WTC11 (cell line): ENCODE measurements at regions not wholly inside any gene's neighbourhood (a gene's known extent, or its start where the extent isn't known, plus 50 kb on each side); places are given as distances from the start of the nearest gene placed in this dataset.

Experiments used
- ATAC-seq: fragments of 200-7000 bp; cut with Tn5 transposase; 2 replicates; pipeline ENCODE4 v1.10.0; 2021; ENCODE audit warnings: mild to moderate bottlenecking, moderate library complexity
- CTCF ChIA-PET: fragments of 300-600 bp; sonication (Branson Sonifier 250); formaldehyde crosslinking; loops from one replicate; lab custom pipeline; 2021; ENCODE audit warnings: antibody characterized with exemption; lab: Charles Lee
- POLR2A ChIA-PET: fragments of 350-600 bp; sonication (Branson Sonifier 250); formaldehyde crosslinking; loops from one replicate; lab custom pipeline; 2021; ENCODE audit warnings: antibody characterized with exemption; lab: Charles Lee
- DNase-seq: peaks from one replicate; pipeline ENCODE4 v3.0.0; 2021; ENCODE audit warnings: low spot score
- H3K27ac Mint-ChIP-seq: 2 replicates; pipeline ENCODE4 v1.8.0; 2021; ENCODE audit warnings: mixed read lengths
- H3K27me3 Mint-ChIP-seq: 2 replicates; pipeline ENCODE4 v1.8.0; 2021; ENCODE audit warnings: low read depth, mild to moderate bottlenecking, moderate library complexity, mixed read lengths
- H3K36me3 Mint-ChIP-seq: 2 replicates; pipeline ENCODE4 v1.8.0; 2021; ENCODE audit warnings: mixed read lengths
- H3K4me1 Mint-ChIP-seq: 2 replicates; pipeline ENCODE4 v1.8.0; 2022; ENCODE audit warnings: mixed read lengths
- H3K4me3 Mint-ChIP-seq: 2 replicates; pipeline ENCODE4 v1.8.0; 2021; ENCODE audit warnings: mild to moderate bottlenecking, moderate library complexity, mixed read lengths
- H3K9me3 Mint-ChIP-seq: 2 replicates; pipeline ENCODE4 v1.8.0; 2021; ENCODE audit warnings: mixed read lengths
- FOXK1 ChIP-seq: sonication (generic); formaldehyde crosslinking; IDR thresholded peaks from 2 replicates; pipeline ENCODE4 v1.8.0; 2022; ENCODE audit warnings: mild to moderate bottlenecking, moderate library complexity, missing genetic modification reagents
- MXD4 ChIP-seq: fragments of 250-450 bp; sonication (Bioruptor Pico); IDR thresholded peaks from 2 replicates; pipeline ENCODE4 v1.8.0; 2021; ENCODE audit warnings: mild to moderate bottlenecking, moderate library complexity, borderline replicate concordance
- OVOL2 ChIP-seq: fragments of 250-450 bp; sonication (Bioruptor Pico); IDR thresholded peaks from 2 replicates; pipeline ENCODE4 v1.9.0; 2021; ENCODE audit warnings: mild to moderate bottlenecking, borderline replicate concordance
- PRRX2 ChIP-seq: fragments of 250-450 bp; sonication (Bioruptor Pico); IDR thresholded peaks from 2 replicates; pipeline ENCODE4 v1.8.0; 2021; ENCODE audit warnings: mild to moderate bottlenecking
- RELA ChIP-seq: sonication (generic); formaldehyde crosslinking; IDR thresholded peaks from 2 replicates; pipeline ENCODE4 v1.8.1; 2022; ENCODE audit warnings: missing genetic modification reagents, mild to moderate bottlenecking, borderline replicate concordance
- SMAD3 ChIP-seq: sonication (generic); formaldehyde crosslinking; IDR thresholded peaks from 2 replicates; pipeline ENCODE4 v1.8.0; 2022; ENCODE audit warnings: missing genetic modification reagents, mild to moderate bottlenecking, borderline replicate concordance
- ZNF263 ChIP-seq: sonication (generic); formaldehyde crosslinking; IDR thresholded peaks from 2 replicates; pipeline ENCODE4 v1.8.1; 2022; ENCODE audit warnings: low read depth, mild to moderate bottlenecking, moderate library complexity, missing genetic modification reagents
- ZNF671 ChIP-seq: fragments of 250-450 bp; sonication (Bioruptor Pico); IDR thresholded peaks from 2 replicates; pipeline ENCODE4 v1.8.0; 2021; ENCODE audit warnings: mild to moderate bottlenecking
- TF ChIP-seq, protein P1 (sequence below): fragments of 250-450 bp; sonication (Bioruptor Pico); IDR thresholded peaks from 2 replicates; pipeline ENCODE4 v1.9.0; 2021; ENCODE audit warnings: moderate library complexity, mild to moderate bottlenecking, inconsistent platforms, borderline replicate concordance
- TF ChIP-seq, protein P2 (sequence below): sonication (generic); formaldehyde crosslinking; conservative IDR thresholded peaks from 2 replicates; pipeline ENCODE4 v1.8.1; 2022; ENCODE audit warnings: mild to moderate bottlenecking, missing genetic modification reagents
- TF ChIP-seq, protein P3 (sequence below): sonication (generic); formaldehyde crosslinking; IDR thresholded peaks from 2 replicates; pipeline ENCODE4 v1.8.1; 2023; ENCODE audit warnings: mild to moderate bottlenecking, moderate library complexity, missing genetic modification reagents
- TF ChIP-seq, protein P4 (sequence below): sonication (generic); formaldehyde crosslinking; IDR thresholded peaks from 2 replicates; pipeline ENCODE4 v1.8.0; 2023; ENCODE audit warnings: mild to moderate bottlenecking, missing genetic modification reagents

DNA sequence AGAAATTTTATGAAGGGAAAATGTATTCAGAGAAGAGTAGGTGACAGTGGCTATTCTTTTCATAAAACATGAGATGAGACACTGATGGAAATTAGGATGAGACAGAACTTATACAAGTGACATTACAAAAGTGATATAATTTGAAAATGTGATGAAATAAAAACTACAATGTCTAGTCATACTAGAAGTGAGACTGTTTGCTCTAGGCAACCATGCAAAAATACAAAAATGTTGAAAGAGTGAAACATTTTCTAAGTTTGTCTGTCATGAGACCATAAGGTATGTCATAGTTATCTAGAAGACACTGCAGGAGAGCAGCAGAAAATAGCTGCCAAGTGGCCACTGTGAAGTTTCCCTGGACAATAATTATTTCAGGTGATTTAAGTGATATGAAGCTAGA, 459.5 kb downstream of the DIPK2A start:
- H3K27me3 Mint-ChIP-seq: no peaks in the 10 kb centered on the region
- DNase-seq (no peak), ATAC-seq (no peak)
- ChIA-PET POLR2A (no interaction called here), CTCF (no interaction called here)
- H3K4me3 Mint-ChIP-seq: no peak overlapping the region
- peaks cover 9% of the 10 kb centered on the region for H3K4me1 Mint-ChIP-seq
- no peaks in the 10 kb centered on the region for H3K36me3 Mint-ChIP-seq
- peaks cover 3% of the 10 kb centered on the region; the same call in 1 of the 2 replicates for H3K9me3 Mint-ChIP-seq
- no peak overlapping the region for H3K27ac Mint-ChIP-seq
- no peak for TF ChIP-seq ZNF263 (CRISPR knock-in tag)
- TF ChIP-seq, protein P1, sequence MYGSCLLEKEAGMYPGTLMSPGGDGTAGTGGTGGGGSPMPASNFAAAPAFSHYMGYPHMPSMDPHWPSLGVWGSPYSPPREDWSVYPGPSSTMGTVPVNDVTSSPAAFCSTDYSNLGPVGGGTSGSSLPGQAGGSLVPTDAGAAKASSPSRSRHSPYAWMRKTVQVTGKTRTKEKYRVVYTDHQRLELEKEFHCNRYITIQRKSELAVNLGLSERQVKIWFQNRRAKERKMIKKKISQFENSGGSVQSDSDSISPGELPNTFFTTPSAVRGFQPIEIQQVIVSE (CRISPR knock-in tag): no peak
- no peak for TF ChIP-seq RELA
- TF ChIP-seq ZNF671 (CRISPR knock-in tag): no peak

DNA sequence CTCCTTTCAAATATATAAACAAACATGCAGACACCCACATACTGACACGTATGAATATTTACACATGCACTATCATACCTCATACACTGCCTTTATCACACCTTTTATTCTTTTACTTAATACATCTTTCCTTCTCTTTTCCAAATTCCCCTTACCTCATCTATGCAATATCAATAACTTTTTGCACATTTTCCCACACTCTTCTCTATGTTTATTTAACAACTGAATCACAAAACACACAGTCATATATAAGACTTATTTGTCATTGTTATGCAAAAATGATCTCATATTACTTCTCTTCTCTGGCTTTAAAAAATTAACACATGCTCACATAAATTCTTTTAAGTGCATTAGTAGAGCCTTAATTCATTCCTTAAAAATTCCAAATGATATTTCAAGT, 461.4 kb downstream of the DIPK2A start:
- no peak for ATAC-seq
- Mint-ChIP-seq H3K36me3 (no peaks in the 10 kb centered on the region), H3K4me3 (no peak overlapping the region), H3K27ac (no peak overlapping the region), H3K4me1 (peaks cover 9% of the 10 kb centered on the region), H3K27me3 (no peaks in the 10 kb centered on the region), H3K9me3 (peaks cover 14% of the 10 kb centered on the region)
- POLR2A ChIA-PET: no interaction called here
- TF ChIP-seq OVOL2 (CRISPR knock-in tag) (no peak), MXD4 (CRISPR knock-in tag) (no peak), SMAD3 (CRISPR knock-in tag) (no peak)
- TF ChIP-seq, protein P2, sequence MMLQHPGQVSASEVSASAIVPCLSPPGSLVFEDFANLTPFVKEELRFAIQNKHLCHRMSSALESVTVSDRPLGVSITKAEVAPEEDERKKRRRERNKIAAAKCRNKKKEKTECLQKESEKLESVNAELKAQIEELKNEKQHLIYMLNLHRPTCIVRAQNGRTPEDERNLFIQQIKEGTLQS: no peak
- DNase-seq: no peak
- CTCF ChIA-PET: no interaction called here

DNA sequence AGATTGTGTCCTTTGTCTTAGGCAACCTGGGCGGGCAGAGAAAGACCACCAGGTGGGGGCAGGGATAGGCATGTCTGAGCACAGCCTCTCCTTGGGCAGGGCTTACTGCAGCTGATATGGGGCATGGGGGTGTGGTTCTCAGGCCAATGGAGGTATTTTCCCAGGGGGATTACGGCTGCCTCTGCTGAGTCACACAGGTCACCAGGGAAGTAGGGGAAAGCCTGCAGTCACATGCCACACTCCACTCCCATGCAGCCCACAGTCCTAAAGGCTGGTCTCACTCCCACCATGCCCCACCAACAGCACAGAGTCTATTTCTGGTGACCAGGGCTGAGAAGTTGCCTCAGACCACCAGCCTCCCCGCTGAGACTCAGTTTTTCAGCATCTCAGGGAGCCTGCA, 466.4 kb downstream of the DIPK2A start:
- no peak for TF ChIP-seq PRRX2
- TF ChIP-seq, protein P3, sequence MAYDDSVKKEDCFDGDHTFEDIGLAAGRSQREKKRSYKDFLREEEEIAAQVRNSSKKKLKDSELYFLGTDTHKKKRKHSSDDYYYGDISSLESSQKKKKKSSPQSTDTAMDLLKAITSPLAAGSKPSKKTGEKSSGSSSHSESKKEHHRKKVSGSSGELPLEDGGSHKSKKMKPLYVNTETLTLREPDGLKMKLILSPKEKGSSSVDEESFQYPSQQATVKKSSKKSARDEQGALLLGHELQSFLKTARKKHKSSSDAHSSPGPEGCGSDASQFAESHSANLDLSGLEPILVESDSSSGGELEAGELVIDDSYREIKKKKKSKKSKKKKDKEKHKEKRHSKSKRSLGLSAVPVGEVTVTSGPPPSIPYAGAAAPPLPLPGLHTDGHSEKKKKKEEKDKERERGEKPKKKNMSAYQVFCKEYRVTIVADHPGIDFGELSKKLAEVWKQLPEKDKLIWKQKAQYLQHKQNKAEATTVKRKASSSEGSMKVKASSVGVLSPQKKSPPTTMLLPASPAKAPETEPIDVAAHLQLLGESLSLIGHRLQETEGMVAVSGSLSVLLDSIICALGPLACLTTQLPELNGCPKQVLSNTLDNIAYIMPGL: no peak
- no peak for TF ChIP-seq FOXK1 (CRISPR knock-in tag)
- CTCF ChIA-PET: no interaction called here
- ATAC-seq (no peak), DNase-seq (no peak)
- Mint-ChIP-seq H3K4me1 (no peaks in the 10 kb centered on the region), H3K9me3 (peaks cover 20% of the 10 kb centered on the region), H3K4me3 (no peak overlapping the region), H3K36me3 (no peaks in the 10 kb centered on the region), H3K27ac (no peak overlapping the region), H3K27me3 (no peaks in the 10 kb centered on the region)
- POLR2A ChIA-PET: no interaction called here

DNA sequence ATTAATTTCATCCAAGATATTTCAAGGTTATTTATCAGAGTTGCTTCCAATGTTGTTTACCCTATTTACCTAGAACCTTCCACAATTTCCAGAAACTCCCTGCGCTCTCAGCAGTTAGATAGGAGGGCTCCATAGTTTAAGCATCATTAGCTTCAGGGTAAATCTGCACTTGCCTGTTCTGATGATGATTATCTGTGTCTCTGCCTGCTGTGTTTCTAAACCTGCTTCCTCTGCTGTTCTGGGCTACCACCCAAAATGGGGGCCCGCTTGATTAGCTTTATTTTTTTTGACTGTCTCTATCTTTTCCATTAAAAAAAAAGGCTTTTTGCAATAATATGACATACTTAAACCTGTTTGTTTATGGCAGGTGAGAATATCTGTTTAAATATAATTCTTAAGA, 472.4 kb downstream of the DIPK2A start:
- H3K4me1 Mint-ChIP-seq: peaks cover 2% of the 10 kb centered on the region; the same call in 1 of the 2 replicates
- ChIA-PET POLR2A (no interaction called here), CTCF (no interaction called here)

More for the DNA sequence above, 472.4 kb downstream of the DIPK2A start:
- Mint-ChIP-seq H3K4me3 (no peak overlapping the region), H3K36me3 (no peaks in the 10 kb centered on the region), H3K9me3 (no peaks in the 10 kb centered on the region; the same call in 1 of the 2 replicates), H3K27me3 (no peaks in the 10 kb centered on the region), H3K27ac (no peak overlapping the region)
- TF ChIP-seq, protein P4, sequence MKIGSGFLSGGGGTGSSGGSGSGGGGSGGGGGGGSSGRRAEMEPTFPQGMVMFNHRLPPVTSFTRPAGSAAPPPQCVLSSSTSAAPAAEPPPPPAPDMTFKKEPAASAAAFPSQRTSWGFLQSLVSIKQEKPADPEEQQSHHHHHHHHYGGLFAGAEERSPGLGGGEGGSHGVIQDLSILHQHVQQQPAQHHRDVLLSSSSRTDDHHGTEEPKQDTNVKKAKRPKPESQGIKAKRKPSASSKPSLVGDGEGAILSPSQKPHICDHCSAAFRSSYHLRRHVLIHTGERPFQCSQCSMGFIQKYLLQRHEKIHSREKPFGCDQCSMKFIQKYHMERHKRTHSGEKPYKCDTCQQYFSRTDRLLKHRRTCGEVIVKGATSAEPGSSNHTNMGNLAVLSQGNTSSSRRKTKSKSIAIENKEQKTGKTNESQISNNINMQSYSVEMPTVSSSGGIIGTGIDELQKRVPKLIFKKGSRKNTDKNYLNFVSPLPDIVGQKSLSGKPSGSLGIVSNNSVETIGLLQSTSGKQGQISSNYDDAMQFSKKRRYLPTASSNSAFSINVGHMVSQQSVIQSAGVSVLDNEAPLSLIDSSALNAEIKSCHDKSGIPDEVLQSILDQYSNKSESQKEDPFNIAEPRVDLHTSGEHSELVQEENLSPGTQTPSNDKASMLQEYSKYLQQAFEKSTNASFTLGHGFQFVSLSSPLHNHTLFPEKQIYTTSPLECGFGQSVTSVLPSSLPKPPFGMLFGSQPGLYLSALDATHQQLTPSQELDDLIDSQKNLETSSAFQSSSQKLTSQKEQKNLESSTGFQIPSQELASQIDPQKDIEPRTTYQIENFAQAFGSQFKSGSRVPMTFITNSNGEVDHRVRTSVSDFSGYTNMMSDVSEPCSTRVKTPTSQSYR (CRISPR knock-in tag): no peak
- ATAC-seq: no peak
- no peak for DNase-seq
